IMR-90 (cell line): ENCODE measurements at regions not wholly inside any gene's neighbourhood (a gene's known extent, or its start where the extent isn't known, plus 50 kb on each side); places are given as distances from the start of the nearest gene placed in this dataset.

ENCODE experiments used
- CEBPB ChIP-seq: IDR thresholded peaks from 2 replicates; pipeline ENCODE4 v1.6.1; 2012; ENCODE audit warnings: low read depth, low read length, improper control_type of control experiment
- ELK1 ChIP-seq: fragments of 150-350 bp; IDR thresholded peaks from 2 replicates; pipeline ENCODE4 v1.6.1; 2016; ENCODE audit warnings: low read depth, mild to moderate bottlenecking, low read length, moderate library complexity, borderline replicate concordance
- MAFK ChIP-seq: IDR thresholded peaks from 2 replicates; pipeline ENCODE4 v1.6.1; 2012; ENCODE audit warnings: low read depth, low read length, improper control_type of control experiment
- POLR2A ChIP-seq: IDR thresholded peaks from 2 replicates; pipeline ENCODE4 v1.6.1; 2012; ENCODE audit warnings: mild to moderate bottlenecking, low read depth, low read length
- RCOR1 ChIP-seq: IDR thresholded peaks from 2 replicates; pipeline ENCODE4 v1.6.1; 2012; ENCODE audit warnings: mild to moderate bottlenecking, low read length, improper control_type of control experiment; ENCODE audit not compliant: insufficient replicate concordance
- RFX5 ChIP-seq: IDR thresholded peaks from 2 replicates; pipeline ENCODE4 v1.8.0; 2012; ENCODE audit warnings: low read depth, mild to moderate bottlenecking, low read length, moderate library complexity
- SMC3 ChIP-seq: fragments of 150-350 bp; IDR thresholded peaks from 2 replicates; pipeline ENCODE4 v1.6.1; 2016; ENCODE audit warnings: low read depth, mild to moderate bottlenecking, antibody characterized with exemption, low read length, moderate library complexity
- TF ChIP-seq, protein P1 (sequence below): fragments of 150-350 bp; IDR thresholded peaks from 2 replicates; pipeline ENCODE4 v1.6.1; 2017; ENCODE audit warnings: mild to moderate bottlenecking, antibody characterized with exemption, low read length, low read depth
- TF ChIP-seq, protein P2 (sequence below): conservative IDR thresholded peaks from 2 replicates; pipeline ENCODE4 v1.5.1; 2012; ENCODE audit warnings: mild to moderate bottlenecking, low read depth, low read length, improper control_type of control experiment

- TF ChIP-seq POLR2A (no peak), ELK1 (no peak), RFX5 (no peak), RCOR1 (no peak), MAFK (no peak), CEBPB (no peak), SMC3 (no peak)
- TF ChIP-seq, protein P1, sequence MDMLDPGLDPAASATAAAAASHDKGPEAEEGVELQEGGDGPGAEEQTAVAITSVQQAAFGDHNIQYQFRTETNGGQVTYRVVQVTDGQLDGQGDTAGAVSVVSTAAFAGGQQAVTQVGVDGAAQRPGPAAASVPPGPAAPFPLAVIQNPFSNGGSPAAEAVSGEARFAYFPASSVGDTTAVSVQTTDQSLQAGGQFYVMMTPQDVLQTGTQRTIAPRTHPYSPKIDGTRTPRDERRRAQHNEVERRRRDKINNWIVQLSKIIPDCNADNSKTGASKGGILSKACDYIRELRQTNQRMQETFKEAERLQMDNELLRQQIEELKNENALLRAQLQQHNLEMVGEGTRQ, result no peak
- TF ChIP-seq, protein P2, sequence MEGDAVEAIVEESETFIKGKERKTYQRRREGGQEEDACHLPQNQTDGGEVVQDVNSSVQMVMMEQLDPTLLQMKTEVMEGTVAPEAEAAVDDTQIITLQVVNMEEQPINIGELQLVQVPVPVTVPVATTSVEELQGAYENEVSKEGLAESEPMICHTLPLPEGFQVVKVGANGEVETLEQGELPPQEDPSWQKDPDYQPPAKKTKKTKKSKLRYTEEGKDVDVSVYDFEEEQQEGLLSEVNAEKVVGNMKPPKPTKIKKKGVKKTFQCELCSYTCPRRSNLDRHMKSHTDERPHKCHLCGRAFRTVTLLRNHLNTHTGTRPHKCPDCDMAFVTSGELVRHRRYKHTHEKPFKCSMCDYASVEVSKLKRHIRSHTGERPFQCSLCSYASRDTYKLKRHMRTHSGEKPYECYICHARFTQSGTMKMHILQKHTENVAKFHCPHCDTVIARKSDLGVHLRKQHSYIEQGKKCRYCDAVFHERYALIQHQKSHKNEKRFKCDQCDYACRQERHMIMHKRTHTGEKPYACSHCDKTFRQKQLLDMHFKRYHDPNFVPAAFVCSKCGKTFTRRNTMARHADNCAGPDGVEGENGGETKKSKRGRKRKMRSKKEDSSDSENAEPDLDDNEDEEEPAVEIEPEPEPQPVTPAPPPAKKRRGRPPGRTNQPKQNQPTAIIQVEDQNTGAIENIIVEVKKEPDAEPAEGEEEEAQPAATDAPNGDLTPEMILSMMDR, result no peak
Measured at GRCh38 chr15:96042734-96043224, 287.7 kb upstream of the NR2F2 start.
